HG03175 (cell line): ENCODE measurements at regions not wholly inside any gene's neighbourhood (a gene's known extent, or its start where the extent isn't known, plus 50 kb on each side); places are given as distances from the start of the nearest gene placed in this dataset.
"Not testable (repeated sequence)": the region's sequence is repeated elsewhere in the genome, so short reads cannot be mapped to it uniquely, and the experiment has no call there.

Source experiments
- ATAC-seq: cut with Tn5 transposase; IDR thresholded peaks from one replicate; pipeline ENCODE4 v1.9.1; 2021; ENCODE audit warnings: mild to moderate bottlenecking, moderate library complexity; ENCODE audit not compliant: unreplicated experiment

- ATAC-seq: no peak
These were observed 1348.5 kb downstream of the GRIK2 start for GRCh38 chr6:102742028-102742427.

- ATAC-seq: no peak
These were observed 1343.4 kb downstream of the GRIK2 start for GRCh38 chr6:102736941-102737368.

GRCh38 chr6:102732898-102733297 is 1339.4 kb downstream of the GRIK2 start:
- ATAC-seq: no peak

GRCh38 chr6:102722086-102722485 is 1328.6 kb downstream of the GRIK2 start:
- not testable (repeated sequence) for ATAC-seq

- ATAC-seq: no peak
These were observed 1324.4 kb downstream of the GRIK2 start for GRCh38 chr6:102717737-102718456.

GRCh38 chr6:102717252-102717651 is 1323.7 kb downstream of the GRIK2 start:
- ATAC-seq: no peak

GRCh38 chr6:102701019-102701418 is 1307.5 kb downstream of the GRIK2 start:
- ATAC-seq: no peak

GRCh38 chr6:102686461-102686860 is 1293.0 kb downstream of the GRIK2 start:
- no peak for ATAC-seq

- no peak for ATAC-seq
These were observed 1286.9 kb downstream of the GRIK2 start for GRCh38 chr6:102680413-102680812.

GRCh38 chr6:102679865-102680264 is 1286.4 kb downstream of the GRIK2 start:
- no peak for ATAC-seq

GRCh38 chr6:102677225-102677624 is 1283.7 kb downstream of the GRIK2 start:
- no peak for ATAC-seq

- ATAC-seq: no peak
These were observed 1277.2 kb downstream of the GRIK2 start for GRCh38 chr6:102670735-102671134.

- no peak for ATAC-seq
These were observed 1269.3 kb downstream of the GRIK2 start for GRCh38 chr6:102662851-102663250.

- ATAC-seq: no peak
These were observed 1266.8 kb downstream of the GRIK2 start for GRCh38 chr6:102660303-102660702.

- ATAC-seq: no peak
These were observed 1262.3 kb downstream of the GRIK2 start for GRCh38 chr6:102655823-102656222.

GRCh38 chr6:102641426-102641825 is 1247.9 kb downstream of the GRIK2 start:
- no peak for ATAC-seq

- ATAC-seq: no peak
These were observed 1238.4 kb downstream of the GRIK2 start for GRCh38 chr6:102631921-102632320.

GRCh38 chr6:102623201-102623600 is 1229.7 kb downstream of the GRIK2 start:
- no peak for ATAC-seq

- no peak for ATAC-seq
These were observed 1226.1 kb downstream of the GRIK2 start for GRCh38 chr6:102619585-102619984.

GRCh38 chr6:102582569-102582968 is 1189.1 kb downstream of the GRIK2 start:
- no peak for ATAC-seq

- no peak for ATAC-seq
These were observed 1188.0 kb downstream of the GRIK2 start for GRCh38 chr6:102581378-102582124.

GRCh38 chr6:102571236-102571908 is 1177.9 kb downstream of the GRIK2 start:
- ATAC-seq: no peak
